Keratinocyte (primary cell): ENCODE measurements at regions not wholly inside any gene's neighbourhood (a gene's known extent, or its start where the extent isn't known, plus 50 kb on each side); places are given as distances from the start of the nearest gene placed in this dataset.

Source experiments
- CTCF ChIP-seq, 3 experiments: IDR thresholded peaks in 1 of 3; conservative IDR thresholded peaks in 1 of 3; optimal IDR thresholded peaks in 1 of 3; 2 replicates in 2 of 3; 3 replicates in 1 of 3; pipeline versions ENCODE3 to v1.5.1; 2011; ENCODE audit warnings: low read length in 3 of 3, mild to moderate bottlenecking in 3 of 3, moderate library complexity in 2 of 3, control low read depth in 1 of 3, inconsistent platforms in 1 of 3; ENCODE audit not compliant: insufficient read depth in 2 of 3; ENCODE audit errors: extremely low read depth in 1 of 3
- EZH2 ChIP-seq: IDR thresholded peaks from one replicate; pipeline ENCODE4 v1.6.1; 2012; ENCODE audit warnings: inconsistent platforms, mild to moderate bottlenecking, low read length, moderate library complexity

GRCh38 chr2:188693111-188693510 is 281.1 kb upstream of the COL3A1 start:
- no peak for TF ChIP-seq CTCF (optimal IDR thresholded peaks at IDR 0.05 in 1 of 3, IDR thresholded peaks at IDR 0.05 in 1 of 3, conservative IDR thresholded peaks at IDR 0.05 in 1 of 3; ENCODE audit: extremely low read depth in 1 of 3, insufficient read depth in 2 of 3, low read length in 3 of 3)
- TF ChIP-seq EZH2: no peak
